Body of pancreas (tissue), 4 donors: ENCODE measurements at regions not wholly inside any gene's neighbourhood (a gene's known extent, or its start where the extent isn't known, plus 50 kb on each side); places are given as distances from the start of the nearest gene placed in this dataset.

ENCODE experiments used
- POLR2A ChIP-seq, 3 donors: fragments of 450-650 bp; IDR thresholded peaks; one replicate each; pipeline ENCODE4 v1.6.1; 2016; ENCODE audit warnings: antibody characterized with exemption in 3 of 3, mild to moderate bottlenecking in 2 of 3
- TF ChIP-seq, protein P1 (sequence below), 7 experiments: fragments of 450-650 bp in 4 of 7; fragments of 200-600 bp in 3 of 7; sonication (generic) in 3 of 7; IDR thresholded peaks; one replicate each; pipeline ENCODE4 v1.5.1; 2016 to 2019; ENCODE audit warnings: antibody characterized with exemption in 7 of 7

DNA sequence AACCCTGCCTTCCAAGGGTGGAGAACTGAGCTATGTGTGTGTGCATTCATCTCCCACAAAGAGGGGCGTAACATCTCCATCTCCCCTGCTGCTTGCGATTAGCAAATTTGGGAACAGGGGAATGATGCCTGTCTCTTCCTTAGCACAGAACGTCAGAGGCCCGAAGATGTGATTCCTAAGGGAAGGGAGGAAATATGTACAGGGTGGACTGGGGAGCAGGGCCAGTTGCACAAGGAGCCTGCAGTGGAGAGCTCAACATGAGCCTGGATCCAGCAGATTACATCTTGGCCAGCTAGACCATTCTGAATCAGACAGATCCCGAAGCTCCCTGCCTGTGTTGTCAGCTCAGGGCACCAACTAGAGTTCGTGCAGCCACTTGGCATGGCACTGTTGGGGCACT lies 118.1 kb downstream of the NGF start:
- TF ChIP-seq, protein P1, sequence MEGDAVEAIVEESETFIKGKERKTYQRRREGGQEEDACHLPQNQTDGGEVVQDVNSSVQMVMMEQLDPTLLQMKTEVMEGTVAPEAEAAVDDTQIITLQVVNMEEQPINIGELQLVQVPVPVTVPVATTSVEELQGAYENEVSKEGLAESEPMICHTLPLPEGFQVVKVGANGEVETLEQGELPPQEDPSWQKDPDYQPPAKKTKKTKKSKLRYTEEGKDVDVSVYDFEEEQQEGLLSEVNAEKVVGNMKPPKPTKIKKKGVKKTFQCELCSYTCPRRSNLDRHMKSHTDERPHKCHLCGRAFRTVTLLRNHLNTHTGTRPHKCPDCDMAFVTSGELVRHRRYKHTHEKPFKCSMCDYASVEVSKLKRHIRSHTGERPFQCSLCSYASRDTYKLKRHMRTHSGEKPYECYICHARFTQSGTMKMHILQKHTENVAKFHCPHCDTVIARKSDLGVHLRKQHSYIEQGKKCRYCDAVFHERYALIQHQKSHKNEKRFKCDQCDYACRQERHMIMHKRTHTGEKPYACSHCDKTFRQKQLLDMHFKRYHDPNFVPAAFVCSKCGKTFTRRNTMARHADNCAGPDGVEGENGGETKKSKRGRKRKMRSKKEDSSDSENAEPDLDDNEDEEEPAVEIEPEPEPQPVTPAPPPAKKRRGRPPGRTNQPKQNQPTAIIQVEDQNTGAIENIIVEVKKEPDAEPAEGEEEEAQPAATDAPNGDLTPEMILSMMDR (IDR thresholded peaks at IDR 0.05), result no peak
- TF ChIP-seq POLR2A (IDR thresholded peaks at IDR 0.05), result no peak
